C4-2B (cell line): ENCODE measurements at regions not wholly inside any gene's neighbourhood (a gene's known extent, or its start where the extent isn't known, plus 50 kb on each side); places are given as distances from the start of the nearest gene placed in this dataset.
"Not testable (repeated sequence)": the region's sequence is repeated elsewhere in the genome, so short reads cannot be mapped to it uniquely, and the experiment has no call there.

Experiments used
- H3K27ac ChIP-seq: fragments of 450-650 bp; 2 replicates; pipeline ENCODE4 v1.5.1; 2017
- CTCF ChIP-seq: fragments of 450-650 bp; conservative IDR thresholded peaks from 2 replicates; pipeline ENCODE4 v1.5.1; 2017; ENCODE audit warnings: mild to moderate bottlenecking
- ZFX ChIP-seq: fragments of 450-650 bp; IDR thresholded peaks from 2 replicates; pipeline ENCODE4 v1.6.1; 2017

- no peak overlapping the region for H3K27ac ChIP-seq
- TF ChIP-seq ZFX (no peak), CTCF (peak; percentile 68)
These were observed 84.7 kb upstream of the SLCO6A1 start for GRCh38 chr5:102583276-102584124.

- H3K27ac ChIP-seq, result no peak overlapping the region
- TF ChIP-seq ZFX, result no peak
- TF ChIP-seq CTCF, result no peak
These were observed 90.9 kb upstream of the SLCO6A1 start for GRCh38 chr5:102589661-102590060.

- no peak overlapping the region for H3K27ac ChIP-seq
- TF ChIP-seq ZFX (no peak), CTCF (no peak)
These were observed 91.7 kb upstream of the SLCO6A1 start for GRCh38 chr5:102590467-102590866.

- TF ChIP-seq CTCF (no peak), ZFX (no peak)
- H3K27ac ChIP-seq, result no peak overlapping the region
These were observed 92.8 kb upstream of the SLCO6A1 start for GRCh38 chr5:102591650-102592049.

GRCh38 chr5:102592586-102592985 lies 93.8 kb upstream of the SLCO6A1 start:
- H3K27ac ChIP-seq, result not testable (repeated sequence)

GRCh38 chr5:102594192-102594591 lies 95.4 kb upstream of the SLCO6A1 start:
- H3K27ac ChIP-seq, result no peak overlapping the region

GRCh38 chr5:102595332-102595731 lies 96.5 kb upstream of the SLCO6A1 start:
- H3K27ac ChIP-seq, result no peak overlapping the region
- TF ChIP-seq ZFX, result no peak
- no peak for TF ChIP-seq CTCF

More at GRCh38 chr5:102594192-102594591, 95.4 kb upstream of the SLCO6A1 start:
- no peak for TF ChIP-seq ZFX
- no peak for TF ChIP-seq CTCF

- TF ChIP-seq CTCF, result no peak
- TF ChIP-seq ZFX, result no peak
- H3K27ac ChIP-seq, result no peak overlapping the region
These were observed 97.3 kb upstream of the SLCO6A1 start for GRCh38 chr5:102596113-102596512.
